GM23338 (cell line): ENCODE measurements at regions not wholly inside any gene's neighbourhood (a gene's known extent, or its start where the extent isn't known, plus 50 kb on each side); places are given as distances from the start of the nearest gene placed in this dataset.

Experiments
- ATAC-seq: fragments of 200-7000 bp; cut with Tn5 transposase; 3 replicates; pipeline ENCODE4 v1.9.1; 2020
- DNase-seq: peaks from one replicate; pipeline ENCODE4 v3.0.0-alpha.2; 2015; ENCODE audit warnings: low spot score
- H2AFZ ChIP-seq: fragments of 200-600 bp; sonication (generic); 2 replicates; pipeline ENCODE4 v1.8.0; 2016; ENCODE audit warnings: antibody characterized with exemption, mild to moderate bottlenecking, moderate library complexity
- H3F3A ChIP-seq: fragments of 200-600 bp; sonication (generic); replicated peaks from 2 replicates; pipeline ENCODE4 v1.8.0; 2017; ENCODE audit warnings: antibody characterized with exemption, mixed run types, low read depth
- H3K27ac ChIP-seq: fragments of 200-600 bp; sonication (generic); 2 replicates; pipeline ENCODE4 v1.6.1; 2016; ENCODE audit warnings: low read depth
- H3K27me3 ChIP-seq: fragments of 200-600 bp; sonication (generic); 2 replicates; pipeline ENCODE4 v1.8.0; 2016; ENCODE audit warnings: mild to moderate bottlenecking, mixed run types, moderate library complexity; ENCODE audit not compliant: insufficient read depth
- H3K36me3 ChIP-seq: fragments of 200-600 bp; sonication (generic); 2 replicates; pipeline ENCODE4 v1.8.0; 2016; ENCODE audit warnings: mild to moderate bottlenecking; ENCODE audit not compliant: insufficient read depth
- H3K4me1 ChIP-seq: fragments of 200-600 bp; sonication (generic); 2 replicates; pipeline ENCODE4 v1.8.0; 2016; ENCODE audit warnings: mild to moderate bottlenecking, moderate library complexity; ENCODE audit not compliant: insufficient read depth
- H3K4me2 ChIP-seq: fragments of 200-600 bp; sonication (generic); 2 replicates; pipeline ENCODE4 v1.7.1; 2017; ENCODE audit warnings: mixed run types
- H3K4me3 ChIP-seq: fragments of 200-600 bp; sonication (generic); 2 replicates; pipeline ENCODE4 v1.6.1; 2016; ENCODE audit warnings: mixed run types
- H3K79me2 ChIP-seq: fragments of 200-600 bp; sonication (generic); replicated peaks from 2 replicates; pipeline ENCODE4 v1.8.0; 2017; ENCODE audit warnings: mild to moderate bottlenecking; ENCODE audit not compliant: insufficient read depth
- H3K9me2 ChIP-seq: fragments of 200-600 bp; sonication (generic); 2 replicates; pipeline ENCODE4 v1.8.0; 2017; ENCODE audit not compliant: insufficient read depth
- H4K20me1 ChIP-seq: fragments of 200-600 bp; sonication (generic); replicated peaks from 2 replicates; pipeline ENCODE4 v1.8.0; 2017; ENCODE audit warnings: mild to moderate bottlenecking; ENCODE audit not compliant: insufficient read depth
- H3K27ac Mint-ChIP-seq: 2 replicates; pipeline ENCODE4 v1.8.0; 2020; ENCODE audit warnings: inconsistent platforms, mild to moderate bottlenecking, moderate library complexity, mixed read lengths
- H3K27me3 Mint-ChIP-seq: 3 replicates; pipeline ENCODE4 v1.8.0; 2022; ENCODE audit warnings: low read depth, mild to moderate bottlenecking, moderate library complexity, mixed read lengths, inconsistent platforms; ENCODE audit not compliant: insufficient read depth, poor library complexity
- H3K36me3 Mint-ChIP-seq: 3 replicates; pipeline ENCODE4 v1.8.0; 2021; ENCODE audit warnings: low read depth, mild to moderate bottlenecking, inconsistent platforms, moderate library complexity, mixed read lengths
- H3K4me1 Mint-ChIP-seq: 3 replicates; pipeline ENCODE4 v1.8.0; 2020; ENCODE audit warnings: mild to moderate bottlenecking, inconsistent platforms, mixed read lengths
- H3K4me3 Mint-ChIP-seq: 3 replicates; pipeline ENCODE4 v1.8.0; 2021; ENCODE audit warnings: moderate library complexity, mild to moderate bottlenecking, inconsistent platforms, mixed read lengths
- H3K9me3 Mint-ChIP-seq: 3 replicates; pipeline ENCODE4 v1.8.0; 2020; ENCODE audit warnings: moderate library complexity, mild to moderate bottlenecking, inconsistent platforms, mixed read lengths
- CREB1 ChIP-seq: fragments of 250-450 bp; sonication (Bioruptor Pico); IDR thresholded peaks from 2 replicates; pipeline ENCODE4 v1.5.0; 2020; ENCODE audit warnings: low read depth, mild to moderate bottlenecking, moderate library complexity
- CTCF ChIP-seq, 2 experiments: fragments of 200-600 bp in 1 of 2; sonication (generic) in 1 of 2; conservative IDR thresholded peaks; 2 replicates each; pipeline versions ENCODE4 v1.5.1 to v1.6.1; 2016 to 2017; ENCODE audit warnings: antibody characterized with exemption in 2 of 2, low read depth in 2 of 2, mild to moderate bottlenecking in 2 of 2, moderate library complexity in 1 of 2
- ETS1 ChIP-seq: IDR thresholded peaks from 2 replicates; pipeline ENCODE4 v1.6.1; 2016; ENCODE audit warnings: antibody characterized with exemption
- EZH2phosphoT487 ChIP-seq: fragments of 200-600 bp; sonication (generic); IDR thresholded peaks from one replicate; pipeline ENCODE4 v1.8.1; 2018; ENCODE audit warnings: antibody characterized with exemption; ENCODE audit not compliant: unreplicated experiment
- JUNB ChIP-seq: IDR thresholded peaks from one replicate; pipeline ENCODE4 v1.6.1; 2016; ENCODE audit warnings: antibody characterized with exemption; ENCODE audit not compliant: unreplicated experiment
- NANOG ChIP-seq: IDR thresholded peaks from 2 replicates; pipeline ENCODE4 v1.6.1; 2016; ENCODE audit warnings: antibody characterized with exemption, borderline replicate concordance
- POLR2AphosphoS5 ChIP-seq: IDR thresholded peaks from 2 replicates; pipeline ENCODE4 v1.6.1; 2016; ENCODE audit warnings: antibody characterized with exemption, low read depth
- STAT1 ChIP-seq: IDR thresholded peaks from one replicate; pipeline ENCODE4 v1.6.1; 2016; ENCODE audit warnings: antibody characterized with exemption; ENCODE audit not compliant: unreplicated experiment
- ZNF114 ChIP-seq: fragments of 250-450 bp; sonication (Bioruptor Pico); IDR thresholded peaks from 2 replicates; pipeline ENCODE4 v1.5.0; 2020; ENCODE audit warnings: mild to moderate bottlenecking, moderate library complexity
- ZNF331 ChIP-seq: fragments of 250-450 bp; sonication (Bioruptor Pico); IDR thresholded peaks from 2 replicates; pipeline ENCODE4 v1.5.0; 2020; ENCODE audit warnings: low read depth, mild to moderate bottlenecking, moderate library complexity
- ZNF462 ChIP-seq: fragments of 250-450 bp; sonication (Bioruptor Pico); IDR thresholded peaks from 2 replicates; pipeline ENCODE4 v1.5.0; 2020; ENCODE audit warnings: mild to moderate bottlenecking, moderate library complexity

GRCh38 chr4:124487651-124488050 lies 224.9 kb downstream of the ANKRD50 start:
- DNase-seq (no peak), ATAC-seq (no peak)
- no peak for TF ChIP-seq CREB1 (CRISPR knock-in tag)
- TF ChIP-seq ZNF331 (CRISPR knock-in tag): no peak
- TF ChIP-seq EZH2phosphoT487: no peak

GRCh38 chr4:124491361-124492145 lies 221.0 kb downstream of the ANKRD50 start:
- no peak overlapping the region for H2AFZ ChIP-seq
- no peaks in the 10 kb centered on the region for H3K36me3 ChIP-seq
- no peaks in the 10 kb centered on the region for H3K9me3 Mint-ChIP-seq
- H3K27ac Mint-ChIP-seq: no peak overlapping the region
- H3F3A ChIP-seq: no peaks in the 10 kb centered on the region
- no peak overlapping the region for H3K4me3 ChIP-seq
- no peaks in the 10 kb centered on the region for H3K79me2 ChIP-seq
- no peak overlapping the region for H3K4me3 Mint-ChIP-seq
- no peak for DNase-seq
- no peaks in the 10 kb centered on the region; the same call in 1 of the 2 replicates for H3K9me2 ChIP-seq
- no peaks in the 10 kb centered on the region; the same call in 2 of the 3 replicates for H3K4me1 Mint-ChIP-seq
- no peaks in the 10 kb centered on the region for H3K27me3 Mint-ChIP-seq
- no peaks in the 10 kb centered on the region for H3K27me3 ChIP-seq
- H3K4me1 ChIP-seq: no peaks in the 10 kb centered on the region
- H3K36me3 Mint-ChIP-seq: peaks cover under 1% of the 10 kb centered on the region; the same call in 1 of the 3 replicates
- no peak overlapping the region for H3K4me2 ChIP-seq
- H4K20me1 ChIP-seq: no peaks in the 10 kb centered on the region
- no peak for ATAC-seq
- H3K27ac ChIP-seq: no peak overlapping the region
- TF ChIP-seq ZNF462 (CRISPR knock-in tag) (no peak), CTCF (conservative IDR thresholded peaks at IDR 0.05; ENCODE audit: low read depth in 2 of 2) (no peak), ETS1 (no peak), ZNF114 (CRISPR knock-in tag) (no peak), CREB1 (CRISPR knock-in tag) (no peak), POLR2AphosphoS5 (no peak), NANOG (no peak), JUNB (no peak), STAT1 (no peak), EZH2phosphoT487 (no peak), ZNF331 (CRISPR knock-in tag) (no peak)

More at GRCh38 chr4:124487651-124488050, 224.9 kb downstream of the ANKRD50 start:
- Histone ChIP-seq H2AFZ (no peak overlapping the region), H3K4me2 (no peak overlapping the region), H3F3A (no peaks in the 10 kb centered on the region), H3K27ac (no peak overlapping the region), H3K4me1 (no peaks in the 10 kb centered on the region), H3K36me3 (no peaks in the 10 kb centered on the region), H3K79me2 (no peaks in the 10 kb centered on the region), H3K27me3 (no peaks in the 10 kb centered on the region), H4K20me1 (no peaks in the 10 kb centered on the region), H3K9me2 (no peaks in the 10 kb centered on the region; the same call in 1 of the 2 replicates), H3K4me3 (no peak overlapping the region)
- H3K36me3 Mint-ChIP-seq: peaks cover 6% of the 10 kb centered on the region; the same call in 2 of the 3 replicates
- no peak overlapping the region for H3K4me3 Mint-ChIP-seq
- peaks cover 10% of the 10 kb centered on the region for H3K4me1 Mint-ChIP-seq
- H3K27me3 Mint-ChIP-seq: no peaks in the 10 kb centered on the region
- H3K9me3 Mint-ChIP-seq: peaks cover 5% of the 10 kb centered on the region; the same call in 1 of the 3 replicates
- H3K27ac Mint-ChIP-seq: no peak overlapping the region
